ENCODE measurements at regions not wholly inside any gene's neighbourhood (a gene's known extent, or its start where the extent isn't known, plus 50 kb on each side); places are given as distances from the start of the nearest gene placed in this dataset.
A peak's percentile ranks its signal among the peaks of the same experiment; 100 is the strongest.

DNA sequence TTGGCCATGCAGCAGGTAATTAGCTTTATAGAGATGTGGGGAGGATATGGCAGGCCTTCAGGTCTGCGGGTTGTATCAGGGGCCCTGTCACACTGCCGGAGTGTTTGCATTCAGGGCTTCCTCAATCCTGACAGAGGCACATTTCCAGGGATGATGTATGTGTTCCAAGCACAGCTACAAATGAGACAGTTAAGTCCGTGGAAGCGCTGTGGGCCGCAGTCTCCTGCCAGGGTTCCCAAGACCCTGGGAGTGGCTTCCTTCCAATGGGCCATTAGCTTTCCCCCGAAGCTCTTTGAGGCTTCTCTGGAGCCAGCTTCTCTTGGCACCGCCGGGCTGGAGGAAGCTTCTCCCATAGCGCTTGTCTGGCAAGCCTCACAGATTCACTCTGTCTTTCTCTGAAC, 1524.7 kb upstream of the TMEM132C start:
- peak; percentile 65 for DNase-seq

DNA sequence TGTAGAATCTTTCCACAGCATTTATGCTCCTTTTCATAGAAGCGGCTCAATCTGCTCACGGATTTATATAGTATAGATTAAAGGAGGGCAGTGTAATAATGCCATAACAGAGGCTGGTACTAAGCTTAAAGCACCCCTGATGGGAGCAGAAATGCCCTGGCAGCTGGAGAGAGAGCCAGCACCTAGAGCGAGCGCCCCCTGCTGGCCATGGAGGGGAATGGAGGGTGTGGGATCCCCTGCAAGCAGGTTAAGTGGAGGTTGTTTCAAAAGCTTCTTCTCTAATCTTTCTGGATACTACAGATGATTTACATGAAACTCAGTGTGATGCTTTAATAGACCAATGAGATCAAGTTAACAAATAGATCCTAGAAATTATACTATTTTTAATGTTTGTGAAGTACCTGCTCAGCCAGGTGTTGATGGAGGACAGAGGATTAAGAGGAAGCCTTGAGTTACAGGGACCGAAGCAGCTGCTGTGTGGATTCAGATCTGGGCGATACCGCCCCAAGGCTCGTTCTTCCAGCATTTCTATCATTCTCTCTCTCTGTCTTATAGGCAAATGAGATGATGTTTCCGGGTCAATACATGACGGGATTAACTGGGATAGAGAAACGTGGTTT, 1519.3 kb upstream of the TMEM132C start:
- peak; percentile 43 for DNase-seq

DNA sequence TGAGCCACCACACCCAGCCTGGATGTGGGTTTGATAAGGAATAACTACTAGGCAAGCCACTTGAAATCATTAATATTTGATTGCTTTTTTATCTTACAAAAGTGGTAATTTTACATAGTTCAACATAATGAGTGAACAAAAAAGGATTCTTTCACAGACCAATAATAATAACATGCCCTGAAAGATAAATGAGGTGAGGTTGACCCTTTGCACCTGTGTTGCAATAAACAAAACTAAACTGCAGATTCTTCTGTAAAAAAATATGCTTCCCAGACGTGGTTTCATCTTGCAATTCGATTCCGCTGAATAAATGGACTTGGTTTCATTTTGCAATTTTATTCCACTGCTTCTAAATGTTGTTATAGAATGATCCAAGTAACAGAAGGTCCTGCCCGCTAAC, 1514.9 kb upstream of the TMEM132C start:
- DNase-seq: no peak

DNA sequence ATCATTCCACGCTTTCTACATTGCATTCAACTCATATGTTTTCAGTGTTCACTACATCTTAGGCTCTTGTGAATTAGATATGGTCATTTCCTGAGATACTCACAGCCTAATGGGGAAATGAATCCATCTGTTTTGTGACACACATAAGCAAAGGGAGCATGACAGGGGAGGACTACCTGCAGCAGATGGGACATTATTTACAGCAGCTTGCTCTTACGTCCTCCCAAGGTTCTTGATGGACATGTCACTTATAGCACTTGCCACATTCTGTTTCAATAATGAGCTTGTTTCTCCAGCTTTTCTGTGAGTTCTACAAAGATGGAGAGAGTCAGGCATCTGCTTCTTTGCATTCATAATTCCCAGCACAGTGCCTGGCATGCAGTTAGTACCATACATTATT, 1509.6 kb upstream of the TMEM132C start:
- DNase-seq: peak; percentile 26

DNA sequence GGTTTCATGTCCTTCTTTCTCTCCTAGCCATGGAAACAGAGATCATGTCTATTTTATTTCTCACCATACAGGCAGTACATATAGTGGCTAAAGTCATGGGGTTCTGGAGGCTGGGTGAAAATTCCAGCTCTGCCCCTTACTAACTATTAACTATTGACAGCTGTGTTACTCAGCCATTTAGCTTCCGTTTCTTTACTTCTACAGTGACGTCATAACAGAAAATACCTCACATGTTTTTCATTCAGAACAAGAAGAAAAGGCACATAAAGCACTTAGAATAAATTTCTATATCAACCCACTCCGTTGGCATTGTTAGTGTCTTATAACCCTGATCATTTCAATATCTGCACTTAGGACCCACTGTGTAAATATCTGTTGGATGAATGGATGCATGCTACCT, 1506.9 kb upstream of the TMEM132C start:
- DNase-seq: no peak

DNA sequence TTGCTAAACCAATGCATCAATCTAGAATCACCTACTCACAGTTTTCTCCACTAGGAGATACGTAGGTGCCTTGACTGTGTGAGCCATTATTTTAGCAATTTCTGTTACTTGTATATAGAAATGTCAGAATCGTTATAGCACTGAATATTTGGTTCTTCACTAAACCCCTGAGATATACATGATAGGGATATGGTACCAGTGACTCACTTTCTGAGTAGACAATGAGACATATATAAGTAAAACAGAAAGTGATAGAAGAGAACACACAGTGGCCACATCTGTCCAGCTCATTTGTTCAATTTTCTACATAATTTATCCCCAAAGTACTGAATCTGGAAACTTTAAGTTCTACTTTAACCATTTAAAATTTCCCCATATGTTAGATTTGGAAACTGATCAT, 1505.5 kb upstream of the TMEM132C start:
- DNase-seq: no peak

DNA sequence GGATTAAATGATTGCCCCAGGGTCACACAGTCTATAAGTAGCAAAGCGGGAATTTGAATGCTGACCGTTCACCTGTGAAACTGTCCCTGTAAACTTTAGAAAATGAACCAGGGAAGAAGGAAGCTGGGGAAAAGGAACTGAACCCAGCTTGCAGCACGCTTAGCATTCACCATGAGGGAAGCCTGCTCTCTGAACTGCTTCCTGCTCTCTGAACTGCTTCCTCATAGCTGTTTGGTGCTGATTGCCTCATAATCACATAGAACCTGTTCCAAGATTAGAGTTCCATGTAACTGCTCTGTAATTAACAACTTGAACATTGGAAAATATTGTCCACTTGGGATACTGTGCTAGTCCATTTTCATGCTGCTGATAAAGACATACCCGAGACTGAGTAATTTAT, 1504.8 kb upstream of the TMEM132C start:
- DNase-seq: no peak

DNA sequence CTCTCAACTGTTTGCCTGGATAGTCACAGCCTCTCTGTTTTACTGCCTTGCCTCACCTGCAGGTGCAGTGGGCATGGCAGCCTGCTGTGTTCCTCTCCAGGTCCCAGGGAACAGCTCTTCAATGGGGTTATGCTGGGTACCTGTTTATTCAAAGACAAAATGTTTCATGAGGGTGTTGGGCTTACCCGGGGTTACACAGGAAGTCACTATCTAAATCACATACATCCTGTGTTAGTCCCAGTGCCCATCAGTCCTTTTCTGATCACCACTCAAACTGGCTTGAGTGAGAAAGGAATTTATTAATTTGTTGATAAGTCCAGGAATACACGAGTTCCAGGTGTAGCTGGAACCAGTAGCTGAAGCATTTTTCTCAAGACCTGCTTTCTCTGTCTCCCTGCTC, 1503.6 kb upstream of the TMEM132C start:
- no peak for DNase-seq

DNA sequence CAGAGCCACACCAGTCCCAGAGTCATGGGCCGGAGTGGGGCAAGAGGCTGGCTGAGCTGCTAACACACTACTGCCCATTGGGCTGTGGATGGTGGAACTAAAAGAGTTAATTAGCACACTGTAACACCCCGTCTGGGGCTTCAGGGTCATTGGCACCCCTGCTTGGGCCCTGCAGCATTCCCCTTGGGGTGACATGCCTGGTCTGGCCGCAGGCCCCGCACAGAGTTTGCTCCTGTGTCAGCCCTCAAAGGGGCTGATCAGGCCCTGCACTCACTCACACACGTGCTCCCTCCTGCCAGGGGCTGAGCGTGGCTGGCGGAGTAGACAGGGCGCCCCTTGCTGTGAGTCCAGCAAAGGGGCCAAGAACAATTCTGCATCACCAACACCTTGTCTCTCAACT, 1499.6 kb upstream of the TMEM132C start:
- no peak for DNase-seq

DNA sequence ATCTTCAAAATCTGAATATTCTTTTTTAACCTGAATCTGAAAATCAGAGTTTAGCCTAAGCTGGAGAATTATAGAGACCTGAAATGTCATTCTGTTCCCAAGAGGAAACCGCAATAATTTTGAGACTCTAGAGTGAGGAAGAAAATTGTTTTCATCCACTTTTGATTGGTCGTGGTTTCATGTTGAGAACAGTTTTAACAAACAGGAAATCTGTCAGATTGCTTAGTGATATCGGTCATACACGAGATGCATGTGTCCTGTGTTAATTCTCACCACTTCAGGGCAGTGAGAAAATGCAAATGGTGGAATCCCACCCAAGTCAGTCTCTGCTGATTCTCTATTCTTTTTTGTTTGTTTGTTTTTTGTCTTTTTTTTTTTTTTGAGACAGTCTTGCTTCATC, 1498.5 kb upstream of the TMEM132C start:
- no peak for DNase-seq

DNA sequence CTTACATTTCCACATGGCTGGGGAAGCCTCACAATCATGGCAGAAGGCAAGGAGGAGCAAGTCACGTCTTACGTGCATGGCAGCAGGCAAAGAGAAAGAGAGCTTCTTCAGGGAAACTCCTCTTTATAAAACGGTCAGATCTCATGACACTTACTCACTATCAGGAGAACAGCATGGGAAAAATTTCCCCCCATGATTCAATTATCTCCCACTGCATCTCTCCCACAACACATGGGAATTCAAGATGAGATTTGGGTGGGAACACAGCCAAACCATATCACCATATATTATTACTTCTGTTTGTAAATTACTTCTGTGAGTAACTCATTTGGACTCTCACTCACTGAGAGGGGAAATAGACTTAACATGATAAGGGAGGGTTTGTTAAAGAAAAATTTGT, 1496.8 kb upstream of the TMEM132C start:
- DNase-seq: no peak

DNA sequence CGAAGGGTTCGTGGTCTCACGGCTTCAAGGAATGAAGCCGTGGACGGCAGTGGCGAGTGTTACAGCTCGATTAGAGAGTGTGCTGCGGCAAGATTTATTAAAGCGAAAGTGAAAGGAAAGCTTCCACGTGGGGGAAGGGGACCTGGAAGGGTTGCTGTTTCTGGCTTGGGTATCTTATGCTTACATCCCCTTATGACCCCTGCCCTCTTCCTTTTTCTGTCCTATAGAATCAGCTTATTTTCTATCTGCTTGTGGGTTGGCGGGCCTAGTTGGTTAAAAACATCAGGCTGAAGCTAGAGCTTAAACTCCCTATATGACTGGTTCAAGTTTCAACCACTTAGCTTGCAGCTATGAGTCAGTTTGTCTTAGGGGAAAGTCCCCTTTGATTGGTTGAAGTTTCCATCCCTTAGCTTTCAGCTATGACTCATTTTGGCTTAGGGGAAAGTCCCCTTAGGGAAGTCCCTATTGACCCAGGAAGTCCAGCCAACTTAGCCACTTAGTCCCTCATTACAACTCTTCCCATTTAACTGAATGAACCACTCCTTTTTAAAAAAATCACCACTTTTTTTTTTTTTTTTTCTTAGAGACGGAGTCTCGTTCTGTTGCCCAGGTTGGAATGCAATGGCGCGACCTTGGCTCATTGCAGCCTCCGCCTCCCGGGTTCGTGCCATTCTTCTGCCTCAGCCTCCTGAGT, 1494.7 kb upstream of the TMEM132C start:
- no peak for DNase-seq

DNA sequence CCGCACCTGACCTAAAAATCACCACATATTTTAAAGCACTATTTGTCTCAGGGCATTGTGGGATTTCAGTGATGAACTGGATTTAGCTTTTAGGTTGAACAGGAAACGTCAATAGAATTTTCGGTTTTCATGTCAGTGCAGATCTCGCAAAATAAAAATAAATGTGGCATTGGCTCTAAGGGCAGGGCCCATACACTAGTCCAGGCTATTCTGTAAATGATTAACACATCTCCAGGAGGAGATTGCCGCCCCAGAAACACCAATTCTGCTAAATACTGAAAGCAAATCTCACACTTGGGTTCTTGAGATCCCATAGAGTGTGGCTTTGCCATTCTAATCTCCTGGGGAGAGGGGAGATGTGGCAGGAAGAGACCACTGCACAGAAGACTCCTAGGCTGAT, 1494.0 kb upstream of the TMEM132C start:
- no peak for DNase-seq

DNA sequence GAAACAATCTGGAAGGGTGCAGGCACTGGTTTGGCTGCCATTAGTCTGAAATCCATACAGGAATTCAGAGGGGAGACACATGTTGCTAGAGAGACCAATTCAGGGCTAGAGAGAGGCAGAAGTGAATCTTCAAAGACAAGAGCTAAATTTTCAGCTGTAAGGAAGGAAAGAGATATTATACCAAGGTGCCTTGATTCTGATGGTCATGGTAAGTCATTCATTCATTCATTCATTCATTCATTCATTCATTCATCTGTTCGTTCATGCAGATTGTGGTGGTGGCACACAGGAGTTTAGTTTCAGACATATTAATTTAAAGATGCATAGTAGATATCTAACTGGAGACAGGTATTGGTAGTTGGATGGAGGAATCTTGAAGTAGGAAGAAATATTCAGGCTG, 1493.5 kb upstream of the TMEM132C start:
- no peak for DNase-seq

DNA sequence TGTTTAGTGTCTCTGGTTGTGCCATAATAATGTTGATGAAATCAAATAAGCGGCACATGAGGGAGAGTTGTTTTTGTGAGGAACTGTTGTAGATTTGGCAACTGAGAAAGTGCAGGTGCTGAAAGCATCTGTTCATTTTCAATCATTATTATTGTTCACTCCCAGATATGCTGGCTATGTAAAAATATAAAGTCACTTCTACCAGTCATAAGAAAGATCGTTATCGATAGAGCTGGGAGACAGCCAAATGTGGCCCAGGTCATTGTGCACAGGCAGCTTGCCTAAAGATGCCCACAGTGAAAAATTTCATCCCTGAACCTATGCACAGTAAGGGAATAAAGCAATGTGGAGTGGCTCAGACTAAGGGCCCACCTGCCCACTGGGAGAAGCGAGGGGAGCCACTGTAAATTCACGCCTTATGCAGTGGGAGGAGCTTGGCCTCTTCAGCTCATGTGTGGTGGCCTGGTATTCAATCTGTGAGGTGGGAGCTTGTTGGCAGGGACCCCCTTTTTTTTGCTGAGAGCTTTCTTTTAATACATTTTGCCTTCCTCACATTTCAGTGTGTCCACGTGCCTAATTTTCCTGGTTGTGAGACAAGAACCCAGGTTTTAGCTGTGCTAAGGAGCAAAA, 1490.8 kb upstream of the TMEM132C start:
- no peak for DNase-seq

DNA sequence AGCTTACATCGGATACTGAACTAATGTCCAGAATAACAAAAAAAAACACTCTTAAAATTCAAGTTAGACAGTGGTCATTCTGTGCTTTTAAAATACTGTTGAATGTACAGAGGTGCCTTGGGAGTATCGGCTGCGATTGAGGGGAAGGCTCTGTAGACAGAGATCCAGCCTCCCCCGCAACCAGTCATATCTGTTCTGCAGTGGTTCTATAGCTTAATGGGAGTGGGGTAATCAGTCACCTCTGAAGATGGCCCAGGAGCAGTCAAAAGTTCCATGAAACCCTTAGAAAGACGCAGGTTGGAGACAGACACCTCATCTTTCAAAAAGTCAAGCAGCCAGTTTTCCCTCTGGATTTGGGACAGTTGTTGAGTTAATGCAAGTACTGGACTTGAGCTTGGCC, 1486.6 kb upstream of the TMEM132C start:
- DNase-seq: no peak

DNA sequence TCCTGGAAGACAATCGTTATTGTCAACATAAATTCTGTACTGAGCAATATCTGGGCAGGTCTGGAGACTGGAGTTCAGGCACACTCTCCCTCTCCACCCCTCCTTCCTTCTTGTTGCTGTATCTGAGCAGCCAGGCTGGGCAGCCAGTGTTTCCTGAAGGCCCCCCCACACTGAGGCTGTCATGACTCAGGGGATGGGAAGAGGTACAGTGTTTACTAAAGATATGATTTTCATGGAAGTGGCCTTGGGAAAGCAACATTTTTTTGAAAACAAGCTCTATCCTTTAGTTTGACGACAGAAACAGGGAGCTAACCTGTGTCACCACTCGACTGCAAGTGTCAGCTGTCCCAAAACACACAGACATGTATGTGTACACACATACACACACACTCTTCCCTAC, 1485.4 kb upstream of the TMEM132C start:
- DNase-seq: no peak

DNA sequence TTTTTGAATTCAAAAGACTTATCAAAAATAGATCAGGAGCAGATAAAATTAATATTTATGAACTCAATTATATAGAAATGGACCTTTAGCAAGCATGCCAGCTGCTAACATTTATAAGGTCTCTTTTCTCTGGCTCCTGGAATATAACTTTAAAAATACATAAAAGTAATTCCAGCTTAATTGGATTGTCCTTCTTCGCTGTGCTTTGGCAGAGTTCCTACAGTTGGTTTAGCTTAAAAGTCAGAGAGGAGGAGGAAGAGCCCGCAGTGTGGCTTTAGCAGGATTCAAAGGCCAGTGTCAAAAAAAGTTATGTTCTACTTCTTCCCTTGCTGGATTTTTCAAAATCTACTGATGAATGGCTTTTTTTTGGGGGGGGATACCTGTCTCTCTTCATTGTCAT, 1484.9 kb upstream of the TMEM132C start:
- no peak for DNase-seq

DNA sequence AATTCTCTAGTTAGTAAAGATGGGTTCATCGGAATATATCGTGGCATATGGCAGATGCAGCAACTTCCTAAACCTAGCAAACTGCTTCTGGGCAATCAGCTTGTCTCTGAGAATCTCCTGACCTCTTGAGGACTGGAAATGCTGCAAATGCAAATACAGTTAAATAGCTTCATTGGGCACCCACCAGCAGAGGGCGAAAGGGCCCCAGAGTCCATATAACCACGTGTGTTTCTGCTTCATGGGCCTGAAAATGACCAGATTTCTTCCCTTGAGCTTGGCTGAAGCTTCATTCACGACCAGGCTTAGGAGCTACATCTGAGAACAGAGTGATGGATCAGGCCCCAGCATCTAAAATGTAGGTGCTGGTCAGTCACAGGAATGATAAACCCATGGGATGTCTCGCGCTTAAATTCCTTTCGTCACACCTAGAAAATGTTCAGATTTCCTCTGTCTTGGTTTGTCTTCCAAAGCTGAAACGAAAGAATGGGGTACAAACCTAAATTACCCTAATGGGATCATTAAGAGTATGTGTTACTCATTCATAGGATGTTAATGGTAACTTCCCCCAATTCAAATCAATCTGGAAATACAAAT, 1482.5 kb upstream of the TMEM132C start:
- peak; percentile 57 for DNase-seq

DNA sequence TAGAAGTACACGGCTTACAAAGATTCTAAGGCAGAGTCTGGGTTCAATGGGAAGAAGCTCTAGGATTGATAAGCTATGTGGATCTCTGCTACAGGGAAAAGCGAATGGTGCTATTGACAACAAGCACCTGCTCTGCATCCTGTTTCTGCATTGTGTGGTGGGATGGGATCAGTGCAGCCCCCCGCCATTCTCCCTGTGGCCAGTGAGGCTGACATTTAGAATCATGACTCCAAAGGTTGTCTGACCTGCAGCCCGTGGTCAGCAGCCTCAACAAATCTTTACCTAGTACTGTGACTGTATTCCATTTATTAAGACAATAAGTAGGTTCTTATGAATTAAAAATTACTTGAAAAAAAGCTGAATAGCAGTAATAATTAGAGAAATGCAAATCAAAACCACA, 1477.0 kb upstream of the TMEM132C start:
- DNase-seq: no peak

DNA sequence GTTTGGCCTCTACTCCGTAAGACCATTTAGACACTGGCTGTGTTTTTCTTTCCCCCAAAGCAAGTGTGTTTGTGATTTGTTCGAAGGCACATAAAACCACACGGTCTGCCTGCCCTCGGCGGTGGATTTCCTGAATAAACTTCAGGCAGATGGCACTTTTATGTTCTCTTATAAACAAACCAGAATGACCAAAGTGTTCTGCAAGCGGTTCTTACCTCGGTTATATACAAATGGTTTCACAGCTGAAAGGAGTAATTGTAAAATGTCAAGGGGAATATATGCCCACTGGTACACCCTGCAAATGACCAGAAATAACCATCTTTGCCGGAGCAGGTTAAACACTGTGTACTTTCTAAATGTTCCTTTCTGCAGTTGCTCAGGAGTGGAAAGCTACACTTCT, 1475.8 kb upstream of the TMEM132C start:
- no peak for DNase-seq

DNA sequence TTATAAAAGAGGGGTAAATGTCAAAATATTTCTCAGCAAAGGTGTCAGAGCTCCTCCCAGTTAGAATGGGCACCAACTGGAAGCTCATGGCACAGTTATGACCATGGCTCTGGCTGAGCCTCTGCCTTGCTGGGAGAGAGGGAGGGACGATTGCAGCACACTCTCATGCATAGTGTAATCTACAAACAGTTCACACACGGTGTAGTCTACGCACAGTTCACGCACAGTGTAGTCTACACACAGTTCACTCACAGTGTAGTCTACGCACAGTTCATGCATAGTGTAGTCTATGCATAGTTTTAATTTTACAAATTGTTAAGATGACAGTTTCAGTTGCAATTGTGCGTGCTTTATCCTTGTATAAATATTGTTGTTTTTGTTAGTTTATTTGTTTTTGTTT, 1474.6 kb upstream of the TMEM132C start:
- no peak for DNase-seq

DNA sequence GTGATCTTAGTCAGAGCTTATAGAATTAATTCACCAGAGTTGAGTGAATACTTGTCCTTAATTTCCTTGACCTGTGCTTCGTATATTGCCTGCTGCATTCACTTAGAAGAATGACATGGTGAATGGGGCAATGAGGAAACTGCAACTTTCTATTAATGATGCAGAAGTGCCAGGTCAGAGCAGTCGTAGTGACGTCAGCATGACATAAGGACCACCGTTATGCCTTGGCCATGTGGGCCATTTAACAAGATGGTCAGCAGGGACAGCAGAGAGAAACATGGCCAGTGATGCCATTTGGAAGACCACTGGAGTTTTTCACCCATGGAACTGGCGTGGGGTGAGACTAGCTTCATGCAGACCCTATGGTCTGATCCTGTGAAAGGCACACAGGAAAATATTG, 1469.4 kb upstream of the TMEM132C start:
- no peak for DNase-seq

DNA sequence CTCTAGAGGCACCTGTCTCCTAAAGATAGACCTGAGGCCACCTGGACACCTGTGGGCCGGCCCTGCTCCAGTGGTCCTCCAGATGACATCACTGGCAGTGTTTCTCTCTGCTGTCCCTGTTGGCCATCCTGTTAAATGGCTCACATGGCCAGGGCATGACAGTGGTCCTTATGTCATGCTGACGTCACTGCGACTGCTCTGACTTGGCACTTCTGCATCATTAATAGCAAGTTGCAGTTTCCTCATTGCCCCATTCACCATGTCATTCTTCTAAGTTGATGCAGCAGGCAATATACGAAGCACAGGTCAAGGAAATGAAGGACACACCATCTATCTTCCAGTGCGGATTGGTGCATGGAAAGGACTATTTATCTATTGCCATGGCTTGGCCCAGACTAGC, 1468.5 kb upstream of the TMEM132C start:
- DNase-seq: no peak

Data from retina (tissue), 1 donor.